Smooth muscle cell (in vitro differentiated cells): ENCODE measurements at regions not wholly inside any gene's neighbourhood (a gene's known extent, or its start where the extent isn't known, plus 50 kb on each side); places are given as distances from the start of the nearest gene placed in this dataset.

Experiments used
- DNase-seq: peaks from one replicate; lab custom pipeline; 2025; ENCODE audit not compliant: unreplicated experiment; lab: John Stamatoyannopoulos, UW
- H2AFZ ChIP-seq: fragments of 200-600 bp; sonication (generic); 2 replicates; pipeline ENCODE4 v1.6.0; 2016; ENCODE audit warnings: antibody characterized with exemption, low read depth, mild to moderate bottlenecking
- H3F3A ChIP-seq: fragments of 200-600 bp; sonication (generic); 2 replicates; pipeline ENCODE4 v1.6.0; 2017; ENCODE audit warnings: antibody characterized with exemption, low read depth
- H3K27ac ChIP-seq: fragments of 200-600 bp; sonication (generic); 2 replicates; pipeline ENCODE4 v1.5.1; 2016; ENCODE audit warnings: low read depth, mild to moderate bottlenecking
- H3K27me3 ChIP-seq: fragments of 200-600 bp; sonication (generic); 2 replicates; pipeline ENCODE4 v1.6.1; 2016; ENCODE audit warnings: low read depth, mild to moderate bottlenecking
- H3K36me3 ChIP-seq: fragments of 200-600 bp; sonication (generic); 2 replicates; pipeline ENCODE4 v1.5.1; 2016; ENCODE audit warnings: low read depth
- H3K4me1 ChIP-seq: fragments of 200-600 bp; sonication (generic); 2 replicates; pipeline ENCODE4 v1.5.1; 2016; ENCODE audit warnings: low read depth
- H3K4me2 ChIP-seq: fragments of 200-600 bp; sonication (generic); 2 replicates; pipeline ENCODE4 v1.6.0; 2016; ENCODE audit warnings: mild to moderate bottlenecking
- H3K4me3 ChIP-seq: fragments of 200-600 bp; sonication (generic); 2 replicates; pipeline ENCODE4 v1.5.1; 2016; ENCODE audit warnings: mild to moderate bottlenecking
- H3K79me2 ChIP-seq: fragments of 200-600 bp; sonication (generic); 2 replicates; pipeline ENCODE4 v1.6.0; 2016; ENCODE audit warnings: low read depth, mild to moderate bottlenecking
- H3K9ac ChIP-seq: fragments of 200-600 bp; sonication (generic); 2 replicates; pipeline ENCODE4 v1.6.0; 2016; ENCODE audit warnings: low read depth
- H3K9me3 ChIP-seq: fragments of 200-600 bp; sonication (generic); replicated peaks from 2 replicates; pipeline ENCODE4 v1.5.1; 2016; ENCODE audit warnings: low read depth
- H4K20me1 ChIP-seq: fragments of 200-600 bp; sonication (generic); 2 replicates; pipeline ENCODE4 v1.6.0; 2016; ENCODE audit warnings: low read depth
- WGBS: methylation state at CpG from one replicate; pipeline ENCODE4 v1.1.7; 2016; ENCODE audit warnings: low lambda C conversion rate; 5-methylcytosine and 5-hydroxymethylcytosine counted together
- TF ChIP-seq, protein P1 (sequence below): fragments of 200-600 bp; sonication (generic); IDR thresholded peaks from 2 replicates; pipeline ENCODE4 v1.5.1; 2017; ENCODE audit warnings: borderline replicate concordance, mild to moderate bottlenecking, antibody characterized with exemption; ENCODE audit not compliant: insufficient read depth, poor library complexity, severe bottlenecking

DNA sequence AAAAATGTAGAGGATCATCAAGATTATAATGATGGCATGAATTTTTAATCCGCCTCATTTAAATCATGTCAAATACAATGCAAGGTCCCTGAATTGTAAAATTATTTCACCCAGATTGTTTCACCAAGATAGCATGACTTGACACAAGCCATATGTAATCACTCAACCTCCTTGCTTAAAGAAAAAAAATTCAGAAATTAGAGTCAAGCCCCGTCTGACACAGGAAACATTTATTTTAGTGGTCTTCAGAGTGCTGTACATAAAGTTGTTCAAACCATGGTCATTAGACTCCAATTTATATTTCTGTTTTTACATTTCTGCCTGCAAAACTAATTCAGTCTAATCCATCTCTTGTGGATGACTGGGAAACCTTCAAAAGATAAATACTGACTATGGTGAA is 200.2 kb downstream of the CBLN4 start:
- no peaks in the 10 kb centered on the region for H3F3A ChIP-seq
- no peak overlapping the region for H3K27ac ChIP-seq
- no peaks in the 10 kb centered on the region for H3K9me3 ChIP-seq
- H3K79me2 ChIP-seq: no peaks in the 10 kb centered on the region
- TF ChIP-seq, protein P1, sequence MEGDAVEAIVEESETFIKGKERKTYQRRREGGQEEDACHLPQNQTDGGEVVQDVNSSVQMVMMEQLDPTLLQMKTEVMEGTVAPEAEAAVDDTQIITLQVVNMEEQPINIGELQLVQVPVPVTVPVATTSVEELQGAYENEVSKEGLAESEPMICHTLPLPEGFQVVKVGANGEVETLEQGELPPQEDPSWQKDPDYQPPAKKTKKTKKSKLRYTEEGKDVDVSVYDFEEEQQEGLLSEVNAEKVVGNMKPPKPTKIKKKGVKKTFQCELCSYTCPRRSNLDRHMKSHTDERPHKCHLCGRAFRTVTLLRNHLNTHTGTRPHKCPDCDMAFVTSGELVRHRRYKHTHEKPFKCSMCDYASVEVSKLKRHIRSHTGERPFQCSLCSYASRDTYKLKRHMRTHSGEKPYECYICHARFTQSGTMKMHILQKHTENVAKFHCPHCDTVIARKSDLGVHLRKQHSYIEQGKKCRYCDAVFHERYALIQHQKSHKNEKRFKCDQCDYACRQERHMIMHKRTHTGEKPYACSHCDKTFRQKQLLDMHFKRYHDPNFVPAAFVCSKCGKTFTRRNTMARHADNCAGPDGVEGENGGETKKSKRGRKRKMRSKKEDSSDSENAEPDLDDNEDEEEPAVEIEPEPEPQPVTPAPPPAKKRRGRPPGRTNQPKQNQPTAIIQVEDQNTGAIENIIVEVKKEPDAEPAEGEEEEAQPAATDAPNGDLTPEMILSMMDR: no peak
- no peaks in the 10 kb centered on the region for H3K36me3 ChIP-seq
- no peak overlapping the region for H3K4me3 ChIP-seq
- H3K27me3 ChIP-seq: no peaks in the 10 kb centered on the region
- no peaks in the 10 kb centered on the region for H4K20me1 ChIP-seq
- whole genome bisulfite sequencing: 85% methylated on average over 2 of the region's 2 CpGs
- H2AFZ ChIP-seq: no peak overlapping the region
- no peak overlapping the region for H3K4me2 ChIP-seq
- DNase-seq: no peak
- H3K9ac ChIP-seq: no peak overlapping the region
- H3K4me1 ChIP-seq: no peaks in the 10 kb centered on the region

DNA sequence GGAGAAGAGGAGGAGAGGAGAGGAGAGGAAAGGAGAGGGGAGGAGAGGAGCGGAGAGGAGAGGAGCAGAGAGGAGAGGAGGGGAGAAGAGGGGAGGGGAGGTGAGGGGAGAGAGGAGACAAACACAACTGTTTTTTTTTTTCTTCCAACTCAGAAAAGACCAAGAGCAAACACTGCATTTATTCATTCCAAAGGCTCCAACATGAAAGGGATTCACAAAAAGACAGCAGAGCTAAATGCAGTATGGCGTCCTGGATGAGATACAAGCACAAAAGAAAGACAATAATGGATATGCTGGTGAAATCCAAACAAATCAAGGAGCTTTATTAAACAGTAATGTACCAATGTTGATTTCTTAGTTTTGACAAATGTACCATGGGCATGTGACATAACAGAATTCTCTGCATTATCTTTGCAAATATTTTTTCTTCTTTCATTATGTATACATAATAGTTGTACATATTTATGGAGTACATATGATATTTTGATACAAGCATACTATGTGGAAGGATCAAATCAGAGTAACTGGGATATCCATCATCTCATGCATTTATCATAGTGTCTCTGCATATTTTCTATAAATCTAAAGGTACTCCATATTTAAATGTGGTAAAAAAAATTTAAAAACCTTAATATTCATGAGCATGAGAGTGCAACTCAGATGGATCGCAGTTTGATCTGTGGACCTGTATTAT is 204.6 kb downstream of the CBLN4 start:
- WGBS: 76% methylated on average over 2 of the region's 3 CpGs
- H3K9me3 ChIP-seq: no peaks in the 10 kb centered on the region
- no peaks in the 10 kb centered on the region for H3K27me3 ChIP-seq
- TF ChIP-seq, protein P1: no peak
- no peaks in the 10 kb centered on the region for H3K4me1 ChIP-seq
- no peak overlapping the region for H3K9ac ChIP-seq
- no peak for DNase-seq
- H4K20me1 ChIP-seq: no peaks in the 10 kb centered on the region
- H3K4me3 ChIP-seq: no peak overlapping the region
- H3K4me2 ChIP-seq: no peak overlapping the region
- no peaks in the 10 kb centered on the region for H3K36me3 ChIP-seq
- H3K79me2 ChIP-seq: no peaks in the 10 kb centered on the region
- H3F3A ChIP-seq: no peaks in the 10 kb centered on the region
- no peak overlapping the region for H3K27ac ChIP-seq
- H2AFZ ChIP-seq: no peak overlapping the region

DNA sequence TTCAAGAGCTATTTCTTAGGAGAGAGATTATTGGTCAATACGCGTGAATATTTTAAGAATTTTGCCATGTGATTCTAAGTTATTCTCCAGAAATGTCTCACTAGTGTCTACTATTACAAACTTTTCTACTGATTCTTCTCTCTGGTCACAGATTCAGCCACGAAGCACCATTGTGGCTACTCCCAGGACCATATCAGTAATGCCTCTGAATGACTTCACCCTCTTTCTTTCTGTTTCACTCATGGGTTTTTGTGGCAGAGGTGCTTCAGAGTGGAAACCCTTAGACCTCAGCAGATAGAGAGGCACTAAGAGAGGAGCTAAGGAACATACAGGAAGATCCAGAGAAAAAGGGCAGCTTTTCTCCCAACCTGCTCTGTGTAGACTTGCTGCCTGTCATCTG is 211.3 kb downstream of the CBLN4 start:
- Histone ChIP-seq H2AFZ (no peak overlapping the region), H3K27ac (no peak overlapping the region), H3K4me3 (no peak overlapping the region), H4K20me1 (no peaks in the 10 kb centered on the region), H3K79me2 (no peaks in the 10 kb centered on the region), H3K4me1 (no peaks in the 10 kb centered on the region), H3K9ac (no peak overlapping the region), H3K4me2 (no peak overlapping the region), H3F3A (no peaks in the 10 kb centered on the region), H3K36me3 (no peaks in the 10 kb centered on the region), H3K27me3 (no peaks in the 10 kb centered on the region), H3K9me3 (no peaks in the 10 kb centered on the region)
- DNase-seq: no peak
- 74% methylated on average over 3 of the region's 3 CpGs for WGBS
- TF ChIP-seq, protein P1: no peak

DNA sequence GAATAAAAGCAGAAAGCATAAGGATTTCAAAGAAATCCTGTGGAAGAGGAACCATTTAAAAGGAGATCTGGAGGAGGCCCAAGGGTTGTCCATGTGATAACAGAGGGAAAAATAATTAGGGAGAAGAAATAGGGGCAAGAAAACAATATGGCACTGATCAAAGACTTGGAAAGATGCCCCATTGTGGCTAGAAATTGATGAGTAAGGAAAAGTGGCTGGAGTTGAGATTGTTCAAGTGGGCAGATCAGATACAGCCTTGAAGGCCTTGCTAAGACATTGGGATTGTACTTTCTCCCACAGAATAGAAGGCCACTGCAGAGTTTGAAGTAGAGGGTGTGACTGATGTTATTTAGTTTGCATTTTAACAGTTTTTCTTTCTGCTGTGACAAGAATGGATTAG is 213.3 kb downstream of the CBLN4 start:
- H3F3A ChIP-seq: no peaks in the 10 kb centered on the region
- H3K9ac ChIP-seq: no peak overlapping the region
- no peak overlapping the region for H3K4me3 ChIP-seq
- no peaks in the 10 kb centered on the region for H3K27me3 ChIP-seq
- H3K27ac ChIP-seq: no peak overlapping the region
- H3K4me2 ChIP-seq: no peak overlapping the region
- TF ChIP-seq, protein P1: no peak
- no peaks in the 10 kb centered on the region for H4K20me1 ChIP-seq
- DNase-seq: no peak
- H3K9me3 ChIP-seq: no peaks in the 10 kb centered on the region
- no peaks in the 10 kb centered on the region for H3K79me2 ChIP-seq
- no peaks in the 10 kb centered on the region for H3K4me1 ChIP-seq
- no peak overlapping the region for H2AFZ ChIP-seq
- H3K36me3 ChIP-seq: no peaks in the 10 kb centered on the region
